ENCODE measurements at regions not wholly inside any gene's neighbourhood (a gene's known extent, or its start where the extent isn't known, plus 50 kb on each side); places are given as distances from the start of the nearest gene placed in this dataset.

DNA sequence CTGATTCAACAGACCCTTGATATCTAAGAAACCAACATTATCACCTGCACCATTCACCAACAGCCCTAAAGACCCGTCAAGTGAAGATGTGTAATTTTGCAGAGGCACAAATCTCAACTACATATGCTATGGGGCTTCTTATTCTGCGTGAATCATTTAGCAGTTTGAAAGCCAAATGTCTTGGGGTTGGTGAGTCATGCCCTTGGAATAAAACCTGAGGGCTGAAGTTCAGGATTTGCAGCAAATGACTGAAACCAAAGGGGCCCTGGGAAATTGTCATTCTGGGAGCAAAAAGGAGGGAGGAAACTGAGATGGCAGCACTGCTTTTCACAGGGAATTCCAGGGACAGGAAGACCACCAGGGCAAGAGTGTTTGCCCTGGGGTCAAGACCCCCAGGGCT lies 79.2 kb upstream of the TNR start:
- no peak for DNase-seq

GRCh38 chr1:175820456-175821025 lies 77.1 kb upstream of the TNR start:
- DNase-seq = no peak

DNA sequence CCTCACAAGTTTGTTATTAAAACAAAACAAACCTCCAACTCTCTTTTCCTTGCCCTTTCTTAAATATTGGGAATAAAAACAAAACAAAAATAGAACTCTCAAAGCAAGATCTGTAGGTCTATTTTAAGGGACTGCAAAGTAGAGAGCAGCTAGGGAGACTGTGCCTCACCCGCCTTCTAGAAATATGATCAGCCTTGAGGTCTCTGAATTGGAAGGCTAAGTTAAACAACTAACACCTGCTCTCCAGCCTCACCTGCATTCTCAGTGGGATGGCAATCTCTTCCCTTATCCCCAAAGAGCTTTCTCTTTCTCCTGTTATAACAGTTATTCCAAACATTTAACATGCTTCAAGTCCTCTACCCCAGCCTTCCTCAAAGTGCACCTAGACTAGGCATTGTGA lies 75.5 kb upstream of the TNR start:
- no peak for DNase-seq

GRCh38 chr1:175817445-175817844 lies 74.0 kb upstream of the TNR start:
- no peak for DNase-seq

DNA sequence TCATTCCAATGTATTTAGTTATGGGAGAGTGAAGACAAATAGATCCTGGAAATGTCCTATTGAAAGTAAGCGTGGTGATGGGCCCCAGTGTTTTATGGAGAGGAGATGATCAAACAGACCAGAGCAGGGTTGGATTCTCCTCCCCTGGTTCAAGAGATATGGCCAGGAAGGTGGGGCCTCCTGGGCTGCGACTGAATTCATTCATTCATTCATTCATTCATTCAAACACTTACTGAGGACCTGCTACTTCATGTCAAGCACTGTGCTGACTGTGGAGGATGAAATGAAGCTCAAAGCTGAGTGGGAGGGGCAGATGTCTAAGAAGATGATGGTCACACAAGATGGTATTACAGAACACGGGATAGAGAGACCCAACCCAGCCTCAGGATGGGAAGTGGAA lies 71.5 kb upstream of the TNR start:
- DNase-seq = no peak

DNA sequence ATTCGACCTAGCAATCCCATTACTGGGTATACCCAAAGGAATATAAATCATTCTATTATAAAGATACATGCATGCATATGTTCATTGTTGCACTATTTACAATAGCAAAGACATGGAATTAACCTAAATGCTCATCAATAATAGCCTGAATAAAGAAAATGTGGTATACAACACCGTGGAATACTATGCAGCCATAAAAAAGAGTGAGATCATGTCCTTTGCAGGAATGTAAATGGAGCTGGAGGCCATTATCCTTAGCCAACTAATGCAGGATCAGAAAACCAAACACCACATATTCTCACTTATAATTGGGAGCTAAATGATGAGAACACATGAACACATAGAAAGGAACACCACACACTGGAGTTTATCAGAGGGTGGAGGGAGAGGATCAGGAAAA lies 69.5 kb upstream of the TNR start:
- no peak for DNase-seq

- no peak for DNase-seq
These were observed 66.9 kb upstream of the TNR start for GRCh38 chr1:175810305-175810704.

GRCh38 chr1:175808999-175809398 lies 65.6 kb upstream of the TNR start:
- DNase-seq = no peak

- no peak for DNase-seq
These were observed 65.2 kb upstream of the TNR start for GRCh38 chr1:175808573-175808972.

DNA sequence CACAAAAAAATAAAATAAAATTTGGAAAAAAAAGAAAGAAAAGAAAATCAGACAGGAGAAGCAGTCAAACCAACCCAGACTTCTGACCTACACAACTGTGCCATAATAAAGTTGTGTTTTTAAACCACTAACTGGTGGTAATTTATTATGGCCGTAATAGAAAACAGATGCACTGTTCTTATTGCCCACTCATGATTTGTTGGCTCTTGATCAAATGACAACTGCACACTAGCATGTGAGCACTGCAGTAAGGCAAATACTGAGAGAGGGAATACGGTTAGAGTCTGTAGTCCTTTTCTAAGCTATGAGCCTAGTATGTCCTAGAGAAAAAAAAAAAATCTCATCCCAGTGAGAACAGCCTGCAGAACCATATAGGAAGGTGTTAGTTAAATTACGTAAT lies 61.2 kb upstream of the TNR start:
- no peak for DNase-seq

- DNase-seq = no peak
These were observed 60.0 kb upstream of the TNR start for GRCh38 chr1:175803413-175803812.

DNA sequence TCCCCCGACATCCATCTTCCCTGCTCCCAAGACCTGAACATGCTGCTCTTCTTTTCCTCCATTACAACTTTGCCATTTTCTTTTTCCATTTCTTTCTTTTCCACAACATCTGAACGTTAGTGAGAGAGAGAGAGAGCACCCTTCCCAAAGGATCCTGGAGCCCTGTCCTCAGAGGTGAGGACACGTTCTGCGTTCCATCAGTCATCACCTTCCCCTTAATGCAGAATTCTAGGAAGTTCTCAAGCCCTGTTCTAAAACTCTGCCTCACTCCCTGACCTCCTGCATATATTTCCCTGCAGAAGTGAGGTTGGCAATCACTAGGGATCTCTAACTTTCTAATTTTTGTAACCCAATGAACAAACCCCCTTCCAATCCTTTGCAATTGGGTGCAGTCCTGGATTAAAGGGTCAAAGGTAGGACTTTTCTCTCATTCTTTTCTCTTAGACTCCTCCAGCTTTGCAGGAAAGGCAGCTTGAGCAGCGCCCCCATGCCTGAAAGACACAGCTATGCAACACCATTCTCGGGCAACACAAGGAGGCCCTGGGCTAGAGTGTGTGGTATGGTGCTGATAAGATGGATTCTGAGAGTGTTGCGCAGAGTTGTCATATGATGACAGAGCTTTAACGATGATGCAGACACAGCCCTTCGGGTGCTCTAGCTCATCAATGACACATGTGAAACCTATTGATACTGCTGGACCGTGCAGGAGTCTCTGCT lies 59.2 kb upstream of the TNR start:
- DNase-seq = no peak

GRCh38 chr1:175801979-175802378 lies 58.6 kb upstream of the TNR start:
- no peak for DNase-seq

GRCh38 chr1:175797576-175797975 lies 54.2 kb upstream of the TNR start:
- DNase-seq = no peak

DNA sequence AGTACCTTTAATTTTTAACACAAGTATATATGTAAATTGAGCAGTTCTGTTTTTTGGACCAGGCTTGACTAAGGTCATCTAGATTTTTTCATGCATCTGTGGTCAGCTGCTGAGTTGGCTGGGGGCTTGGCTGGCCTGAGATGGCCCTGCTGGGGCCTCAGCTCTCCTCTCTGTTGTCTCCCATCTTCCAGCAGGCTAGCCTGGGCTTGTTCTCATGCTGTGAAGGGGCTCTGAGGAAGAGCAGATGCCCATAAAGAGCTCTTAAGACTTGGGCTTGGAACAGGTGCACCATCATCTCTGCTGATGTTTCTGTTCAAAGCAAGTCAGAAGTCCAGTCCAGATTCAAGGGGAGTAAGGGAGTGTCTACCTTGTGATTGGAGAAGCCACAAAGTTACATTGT lies 51.2 kb upstream of the TNR start:
- no peak for DNase-seq

DNA sequence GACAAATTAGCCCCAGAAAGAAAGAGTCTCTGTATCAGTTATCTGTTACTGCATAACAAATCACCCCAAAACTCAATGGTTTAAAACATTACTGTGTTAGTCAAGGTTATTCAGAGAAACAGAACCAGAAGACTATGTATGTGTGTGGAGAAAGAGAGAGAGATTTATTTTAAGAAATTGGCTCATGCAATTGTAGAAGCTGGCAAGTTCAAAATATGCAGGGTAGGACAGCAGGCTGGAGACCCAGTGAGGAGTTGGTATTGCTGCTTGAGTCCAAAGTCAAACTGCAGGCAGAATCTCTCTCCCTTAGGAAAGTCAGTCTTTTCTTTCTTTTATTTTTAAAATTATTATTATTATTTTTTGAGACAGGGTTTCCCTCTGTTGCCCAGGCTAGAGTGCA lies 50.2 kb upstream of the TNR start:
- DNase-seq = no peak

Data from inflammatory macrophage treated with lipopolysaccharide for 4 hours (primary cell).